Endometrium (tissue), 2 donors: ENCODE measurements at regions not wholly inside any gene's neighbourhood (a gene's known extent, or its start where the extent isn't known, plus 50 kb on each side); places are given as distances from the start of the nearest gene placed in this dataset.
"Not testable (repeated sequence)": the region's sequence is repeated elsewhere in the genome, so short reads cannot be mapped to it uniquely, and the experiment has no call there.

Experiments used
- FAIRE-seq: peaks from 2 replicates; lab custom pipeline; 2012; peaks lifted over from hg19 to GRCh38; lab: Jason Lieb, UNC
- donor health status: control.
- donor health status: control.

- no peak for FAIRE-seq
Measured at GRCh38 chr20:53872561-53873229, 197.7 kb downstream of the BCAS1 start.

DNA sequence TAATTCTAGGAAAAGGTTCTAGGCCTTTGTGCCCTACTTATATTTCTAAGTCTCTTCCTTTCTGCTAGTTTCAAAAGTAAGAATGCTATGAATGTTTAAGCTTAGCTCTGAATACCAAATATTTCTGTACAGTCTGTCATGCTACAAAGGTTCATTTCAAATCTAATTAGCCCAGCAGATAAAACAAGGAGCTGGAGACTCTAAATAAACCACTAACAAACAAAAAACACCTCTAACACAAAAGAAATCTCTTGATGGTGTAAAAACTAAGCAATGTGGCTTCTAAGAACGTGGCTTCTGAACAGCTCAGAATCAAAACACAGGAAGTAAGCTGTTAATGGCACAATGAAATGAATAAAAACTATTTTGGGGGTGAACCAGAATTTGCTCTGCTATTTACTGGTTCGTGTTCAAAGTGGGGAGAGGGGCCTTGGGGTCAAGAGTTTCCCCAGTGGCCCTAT, 198.3 kb downstream of the BCAS1 start:
- no peak for FAIRE-seq

- no peak for FAIRE-seq
Measured at GRCh38 chr20:53871541-53871940, 198.9 kb downstream of the BCAS1 start.

- no peak for FAIRE-seq
Measured at GRCh38 chr20:53870426-53871315, 199.7 kb downstream of the BCAS1 start.

GRCh38 chr20:53869466-53870258, 200.7 kb downstream of the BCAS1 start:
- FAIRE-seq: no peak

DNA sequence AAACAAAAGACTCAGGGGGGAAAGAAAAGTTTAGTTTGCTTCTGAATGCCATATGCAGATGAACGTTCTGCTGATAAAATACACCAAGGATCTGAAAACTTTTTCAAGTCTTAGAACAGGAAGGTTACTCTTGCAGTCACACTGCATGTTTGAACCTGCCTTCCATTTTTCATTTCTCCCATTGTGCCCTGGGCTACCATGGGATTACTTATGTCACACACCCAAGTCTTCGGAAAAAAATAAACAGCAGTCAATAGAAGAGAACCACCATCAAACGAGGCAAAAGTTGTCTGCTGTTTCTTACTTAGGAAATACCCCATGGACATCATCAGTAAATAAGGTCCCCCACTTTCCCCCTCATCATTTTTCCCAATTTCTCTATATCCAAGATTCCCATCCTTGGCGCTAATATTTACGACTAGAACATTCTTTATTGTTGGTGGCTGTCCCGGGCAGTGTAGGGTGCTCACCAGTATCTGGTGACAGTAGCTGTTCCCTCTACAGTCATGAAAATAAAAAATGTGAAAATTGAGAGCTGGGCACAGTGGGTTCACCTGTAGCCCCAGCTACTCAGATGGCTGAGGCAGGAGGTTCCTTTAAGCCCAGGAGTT, 202.5 kb downstream of the BCAS1 start:
- FAIRE-seq: no peak

DNA sequence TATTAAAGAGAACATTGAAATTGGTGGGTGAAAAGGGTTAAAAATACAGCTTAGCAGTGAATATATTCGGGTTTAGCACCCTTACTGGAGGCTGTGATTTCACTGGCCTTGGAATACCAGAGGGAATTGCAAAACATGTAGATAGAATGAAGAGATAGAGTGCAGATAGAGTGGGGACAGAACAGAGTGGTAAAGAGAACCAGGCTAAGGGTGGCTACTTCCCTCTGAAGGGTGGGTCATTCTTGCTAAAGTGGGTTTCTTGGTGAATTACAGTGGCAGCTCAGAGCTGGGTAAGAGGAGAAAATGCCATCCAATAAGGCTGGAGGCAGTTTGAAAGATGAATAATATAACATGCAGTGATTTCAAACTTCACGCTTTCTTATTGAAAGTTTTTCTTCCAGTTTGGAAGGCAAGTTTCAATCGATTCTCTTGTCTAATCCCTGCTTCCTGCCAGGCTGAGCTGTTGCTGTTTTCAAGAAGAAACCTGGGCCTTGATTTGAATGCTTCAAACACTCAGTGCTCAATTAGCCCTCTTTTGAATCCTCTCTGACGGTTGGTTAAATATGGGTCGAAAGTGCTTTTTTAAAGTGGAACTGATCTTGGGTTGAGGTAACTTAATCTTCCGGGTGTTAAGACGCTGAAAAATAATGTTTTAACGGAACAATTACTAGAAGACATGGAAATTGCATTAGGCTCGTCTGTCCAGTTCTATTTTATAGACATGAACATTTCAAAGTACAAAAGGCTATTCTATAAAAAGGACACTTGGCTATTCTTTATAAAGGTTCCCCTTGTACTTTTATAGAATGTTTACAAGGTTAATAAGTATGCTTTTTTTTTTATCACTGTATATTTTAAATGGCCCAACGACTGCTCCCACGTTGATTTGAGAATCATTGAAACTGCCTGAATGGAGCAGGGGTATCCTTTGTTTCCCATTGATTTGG, 203.3 kb downstream of the BCAS1 start:
- FAIRE-seq: no peak

DNA sequence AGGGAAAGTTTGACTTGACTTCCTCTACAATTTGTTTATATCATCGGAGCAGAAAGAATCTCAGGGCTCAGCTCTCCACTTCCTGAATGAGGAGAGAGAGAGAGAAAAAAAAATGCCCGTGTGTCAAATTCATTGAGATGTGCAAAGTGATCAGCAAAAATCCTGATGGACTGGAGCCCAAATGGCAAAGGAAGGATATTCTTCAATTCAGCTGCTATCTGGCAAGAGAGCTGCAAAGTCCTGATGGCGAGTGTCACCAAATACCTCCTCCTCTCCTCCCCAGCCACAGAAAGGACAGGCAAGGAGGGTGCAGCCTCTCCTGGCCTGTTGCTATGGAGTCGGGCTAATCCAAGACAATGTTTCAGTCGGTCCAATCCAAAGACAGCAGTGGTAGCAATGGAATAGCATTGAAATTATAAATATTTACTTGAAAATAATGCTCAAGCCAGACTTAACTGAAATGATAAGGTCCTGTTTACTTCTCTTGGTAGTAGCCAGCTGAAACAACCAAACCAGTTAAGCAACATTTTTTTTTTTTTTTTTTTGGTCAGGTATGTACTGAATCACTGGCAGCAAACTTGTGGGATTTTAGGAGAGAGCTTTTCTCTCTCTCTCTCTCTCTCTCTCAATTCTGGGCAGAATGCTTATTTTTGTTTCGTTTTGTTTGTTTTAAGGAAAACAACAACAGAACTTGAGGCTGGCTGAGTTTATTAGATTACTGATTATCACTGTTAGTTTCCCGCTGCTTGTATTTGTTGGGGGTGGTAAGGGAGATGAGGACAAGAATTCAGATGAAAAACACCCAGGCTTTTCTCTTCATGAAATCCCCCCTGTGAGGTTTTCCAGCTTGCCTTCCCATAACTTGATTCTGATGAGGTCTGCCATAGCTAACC, 204.2 kb downstream of the BCAS1 start:
- no peak for FAIRE-seq

- not testable (repeated sequence) for FAIRE-seq
Measured at GRCh38 chr20:53864765-53865683, 205.4 kb downstream of the BCAS1 start.

DNA sequence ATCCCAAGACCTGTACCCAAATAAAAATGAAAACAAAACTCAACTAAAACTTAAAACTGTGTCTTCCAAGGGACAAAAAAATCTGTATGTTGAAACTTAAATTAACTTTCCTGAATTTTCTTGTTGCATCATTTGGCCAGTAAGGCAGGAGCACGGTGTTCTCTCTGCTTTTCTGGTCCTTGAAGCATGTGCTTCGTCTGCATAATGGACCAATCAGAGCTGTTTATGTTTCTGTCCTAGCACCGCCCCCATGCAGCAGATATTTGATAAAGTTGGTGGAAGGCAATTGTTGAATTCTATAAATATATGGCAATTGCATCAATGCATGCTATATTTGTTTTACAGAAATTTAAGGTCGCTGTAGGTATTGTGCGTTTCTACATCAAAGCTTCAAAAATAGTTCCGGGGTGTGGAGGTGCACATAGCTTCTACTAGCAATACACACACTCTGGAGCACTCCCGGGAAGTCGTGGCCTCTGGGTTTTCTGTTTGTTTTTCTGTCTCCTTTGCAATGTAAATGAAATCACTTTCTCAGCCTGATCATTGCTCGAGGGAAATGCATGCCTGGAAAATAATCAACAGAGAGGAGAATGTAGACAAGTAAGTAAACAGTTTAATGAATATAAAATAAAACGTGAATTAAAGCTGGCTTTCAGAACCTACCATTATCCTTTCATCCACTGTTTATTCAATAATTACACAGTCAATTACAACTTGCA, 206.3 kb downstream of the BCAS1 start:
- FAIRE-seq: not testable (repeated sequence)

DNA sequence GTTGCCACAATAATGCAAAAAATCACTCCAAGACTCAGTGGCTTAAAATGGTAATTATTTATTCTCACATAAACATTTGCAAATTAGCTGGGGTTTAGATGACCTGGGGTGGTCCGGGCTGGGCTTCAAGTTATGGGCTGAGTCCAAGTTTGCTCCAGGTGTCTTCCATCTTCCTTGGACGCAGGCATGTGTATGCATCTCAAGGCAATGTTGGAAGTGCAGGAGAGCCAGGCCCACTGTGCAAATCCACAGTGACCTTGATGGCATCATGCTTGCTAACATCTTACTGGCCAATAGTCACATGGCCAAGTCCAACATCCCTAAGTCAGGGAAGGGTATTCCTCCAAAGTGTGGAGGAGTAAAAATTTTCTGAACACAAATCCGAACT, 206.9 kb downstream of the BCAS1 start:
- FAIRE-seq: not testable (repeated sequence)

- not testable (repeated sequence) for FAIRE-seq
Measured at GRCh38 chr20:53863039-53863438, 207.4 kb downstream of the BCAS1 start.

DNA sequence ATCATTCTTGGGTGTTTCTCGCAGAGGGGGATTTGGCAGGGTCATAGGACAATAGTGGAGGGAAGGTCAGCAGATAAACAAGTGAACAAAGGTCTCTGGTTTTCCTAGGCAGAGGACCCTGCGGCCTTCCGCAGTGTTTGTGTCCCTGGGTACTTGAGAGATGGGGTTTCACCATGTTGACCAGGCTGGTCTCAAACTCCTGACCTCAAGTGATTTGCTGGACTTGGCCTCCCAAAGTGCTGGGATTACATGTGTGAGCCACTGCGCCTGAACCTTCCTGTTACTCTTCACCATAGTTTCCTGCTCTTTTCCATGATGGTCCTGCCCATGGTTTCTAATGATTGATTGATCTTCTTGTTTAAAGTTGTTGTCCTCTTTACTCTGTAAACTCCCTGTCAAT, 207.9 kb downstream of the BCAS1 start:
- FAIRE-seq: not testable (repeated sequence)

GRCh38 chr20:53862136-53862397, 208.3 kb downstream of the BCAS1 start:
- not testable (repeated sequence) for FAIRE-seq

GRCh38 chr20:53859684-53860083, 210.7 kb downstream of the BCAS1 start:
- FAIRE-seq: no peak

DNA sequence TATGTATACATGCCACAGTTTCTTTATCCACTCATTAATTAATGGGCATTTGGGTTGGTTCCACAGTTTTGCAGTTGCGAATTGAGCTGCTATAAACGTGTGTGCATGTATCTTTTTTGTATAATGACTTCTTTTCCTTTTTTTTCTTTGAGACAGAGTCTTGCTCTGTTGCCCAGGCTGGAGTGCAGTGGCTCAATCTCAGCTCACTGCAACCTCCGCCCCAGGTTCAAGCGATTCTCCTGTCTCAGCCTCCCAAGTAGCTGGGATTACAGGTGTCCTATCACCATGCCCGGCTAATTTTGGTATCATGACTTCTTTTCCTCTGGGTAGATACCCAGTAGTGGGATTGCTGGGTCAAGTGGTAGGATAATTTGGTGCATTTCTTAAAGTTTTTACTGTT, 211.4 kb downstream of the BCAS1 start:
- FAIRE-seq: not testable (repeated sequence)

DNA sequence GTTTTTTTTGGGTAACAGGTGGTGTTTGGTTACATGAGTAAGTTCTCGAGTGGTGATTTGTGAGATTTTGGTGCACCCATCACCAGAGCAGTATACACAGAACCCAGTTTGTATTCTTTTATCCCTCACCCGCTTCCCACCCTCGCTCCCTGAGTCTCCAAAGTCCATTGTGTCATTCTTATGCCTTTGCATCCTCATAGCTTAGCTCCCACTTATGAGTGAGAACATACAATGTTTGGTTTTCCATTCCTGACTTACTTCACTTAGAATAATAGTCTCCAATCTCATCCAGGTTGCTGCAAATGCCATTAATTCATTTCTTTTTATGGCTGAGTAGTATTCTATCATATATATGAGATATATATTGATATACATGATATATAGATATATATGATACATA, 211.9 kb downstream of the BCAS1 start:
- FAIRE-seq: not testable (repeated sequence)

GRCh38 chr20:53857723-53858236, 212.6 kb downstream of the BCAS1 start:
- no peak for FAIRE-seq
